GM12878 (cell line): ENCODE measurements at regions not wholly inside any gene's neighbourhood (a gene's known extent, or its start where the extent isn't known, plus 50 kb on each side); places are given as distances from the start of the nearest gene placed in this dataset.
A peak's percentile ranks its signal among the peaks of the same experiment; 100 is the strongest.

Experiments used
- ATAC-seq: fragments of 200-7000 bp; cut with Tn5 transposase; 3 replicates; pipeline ENCODE4 v1.9.1; 2020; ENCODE audit warnings: mild to moderate bottlenecking, moderate library complexity
- BruUV-seq: library from RNA; stranded (reverse); fragments of 400-500 nt; replicated peaks from 2 replicates; lab custom pipeline; 2021; lab: Mats Ljungman, UMichigan
- CTCF ChIA-PET: fragments of 300-600 bp; sonication (Branson Sonifier 250); formaldehyde crosslinking; extraction: SDS; loops from one replicate; lab custom pipeline; 2021; ENCODE audit warnings: inconsistent platforms; lab: Yijun Ruan, JAX
- POLR2A ChIA-PET: fragments of 350-600 bp; formaldehyde crosslinking; extraction: SDS; loops from one replicate; lab custom pipeline; 2021; ENCODE audit warnings: inconsistent platforms; lab: Charles Lee
- RAD21 ChIA-PET: fragments of 300-600 bp; sonication (Branson Sonifier 250); formaldehyde crosslinking; loops from one replicate; lab custom pipeline; 2023; ENCODE audit warnings: antibody characterized with exemption; ENCODE audit not compliant: unreplicated experiment; lab: Charles Lee
- SMC1A ChIA-PET: fragments of 300-600 bp; sonication (Branson Sonifier 250); formaldehyde crosslinking; loops from one replicate; lab custom pipeline; 2023; ENCODE audit not compliant: unreplicated experiment, uncharacterized antibody; lab: Charles Lee
- DNase-seq: peaks from one replicate; pipeline ENCODE4 v3.0.0-alpha.2; 2011; ENCODE audit warnings: low read depth, low spot score
- FAIRE-seq: peaks from 3 replicates; lab custom pipeline; 2011; peaks lifted over from hg19 to GRCh38; lab: Jason Lieb, UNC
- H2AFZ ChIP-seq: 2 replicates; pipeline ENCODE4 v1.6.0; 2011; ENCODE audit warnings: low read depth, low read length, control low read depth; ENCODE audit not compliant: control insufficient read depth
- H3K27ac ChIP-seq: 2 replicates; pipeline ENCODE4 v1.5.1; 2011; ENCODE audit warnings: control low read depth; ENCODE audit not compliant: control insufficient read depth, insufficient read depth
- H3K27me3 ChIP-seq, 2 experiments: replicated peaks in 1 of 2; 2 replicates each; pipeline versions ENCODE4 v1.6.0 to v1.6.1; 2011; ENCODE audit warnings: low read length in 1 of 2; ENCODE audit not compliant: control insufficient read depth in 2 of 2, insufficient read depth in 2 of 2
- H3K36me3 ChIP-seq, 2 experiments: 2 replicates each; pipeline ENCODE4 v1.5.1; 2011; ENCODE audit warnings: low read length in 1 of 2; ENCODE audit not compliant: control insufficient read depth in 2 of 2, insufficient read depth in 2 of 2
- H3K4me1 ChIP-seq: 2 replicates; pipeline ENCODE4 v1.6.1; 2011; ENCODE audit warnings: mild to moderate bottlenecking, low read length, moderate library complexity, mixed read lengths; ENCODE audit not compliant: control insufficient read depth, insufficient read depth
- H3K4me2 ChIP-seq: 2 replicates; pipeline ENCODE4 v1.6.0; 2011; ENCODE audit warnings: control low read depth; ENCODE audit not compliant: control insufficient read depth, insufficient read depth
- H3K4me3 ChIP-seq: fragments of 200-600 bp; sonication (generic); 2 replicates; pipeline ENCODE4 v1.5.1; 2016
- H3K79me2 ChIP-seq: 2 replicates; pipeline ENCODE4 v1.6.0; 2011; ENCODE audit warnings: low read length; ENCODE audit not compliant: control insufficient read depth, insufficient read depth
- H3K9ac ChIP-seq: 2 replicates; pipeline ENCODE4 v1.8.0; 2011; ENCODE audit warnings: low read length, control low read depth, mixed read lengths; ENCODE audit not compliant: control insufficient read depth, insufficient read depth
- H3K9me3 ChIP-seq: replicated peaks from 3 replicates; pipeline ENCODE4 v1.5.1; 2011; ENCODE audit warnings: mild to moderate bottlenecking, low read length; ENCODE audit not compliant: control insufficient read depth, insufficient read depth
- H4K20me1 ChIP-seq: 2 replicates; pipeline ENCODE4 v1.6.0; 2011; ENCODE audit not compliant: control insufficient read depth, insufficient read depth
- ATF7 ChIP-seq: fragments of 450-650 bp; IDR thresholded peaks from 2 replicates; pipeline ENCODE4 v1.6.1; 2016; ENCODE audit warnings: low read depth, mild to moderate bottlenecking
- CBX3 ChIP-seq: fragments of 200-600 bp; sonication (generic); IDR thresholded peaks from 2 replicates; pipeline ENCODE4 v1.6.1; 2016; ENCODE audit warnings: low read depth, borderline replicate concordance
- CHD1 ChIP-seq: IDR thresholded peaks from 2 replicates; pipeline ENCODE4 v1.6.1; 2012; ENCODE audit warnings: low read depth, low read length, improper control_type of control experiment
- DPF2 ChIP-seq: fragments of 450-650 bp; IDR thresholded peaks from 2 replicates; pipeline ENCODE4 v1.6.1; 2017; ENCODE audit warnings: mild to moderate bottlenecking
- GABPA ChIP-seq: IDR thresholded peaks from 2 replicates; pipeline ENCODE4 v1.6.1; 2014; ENCODE audit warnings: antibody characterized with exemption, low read depth, mild to moderate bottlenecking, inconsistent platforms
- HCFC1 ChIP-seq: fragments of 150-350 bp; IDR thresholded peaks from 2 replicates; pipeline ENCODE4 v1.6.1; 2014; ENCODE audit warnings: low read length
- IKZF2 ChIP-seq, 2 experiments: fragments of 450-650 bp; IDR thresholded peaks; 2 replicates each; pipeline ENCODE4 v1.6.1; 2017; ENCODE audit warnings: mild to moderate bottlenecking in 2 of 2, moderate library complexity in 2 of 2
- PKNOX1 ChIP-seq: fragments of 450-650 bp; IDR thresholded peaks from 2 replicates; pipeline ENCODE4 v1.6.1; 2016; ENCODE audit warnings: mild to moderate bottlenecking
- PML ChIP-seq: IDR thresholded peaks from 2 replicates; pipeline ENCODE4 v1.6.1; 2012; ENCODE audit warnings: low read length, inconsistent platforms
- POLR2AphosphoS2 ChIP-seq: IDR thresholded peaks from 2 replicates; pipeline ENCODE4 v1.6.1; 2011; ENCODE audit warnings: low read depth, mild to moderate bottlenecking, low read length, improper control_type of control experiment, moderate library complexity
- POU2F2 ChIP-seq: IDR thresholded peaks from 3 replicates; pipeline ENCODE4 v1.6.1; 2011; ENCODE audit warnings: low read depth, mild to moderate bottlenecking, low read length, borderline replicate concordance
- YY1 ChIP-seq: IDR thresholded peaks from 2 replicates; pipeline ENCODE4 v1.6.1; 2011; ENCODE audit warnings: low read depth, mild to moderate bottlenecking, low read length
- ZNF207 ChIP-seq: fragments of 450-650 bp; IDR thresholded peaks from 2 replicates; pipeline ENCODE4 v1.6.1; 2014; ENCODE audit warnings: antibody characterized with exemption, mild to moderate bottlenecking, borderline replicate concordance
- ZNF622 ChIP-seq: fragments of 450-650 bp; IDR thresholded peaks from 2 replicates; pipeline ENCODE4 v1.6.1; 2017; ENCODE audit warnings: mild to moderate bottlenecking, inconsistent platforms
- WGBS: methylation state at CpG from one replicate; pipeline ENCODE4 v1.1.6; 2016; ENCODE audit warnings: low lambda C conversion rate; ENCODE audit not compliant: insufficient replicate concordance, insufficient coverage; ENCODE audit errors: missing lambda C conversion rate; 5-methylcytosine and 5-hydroxymethylcytosine counted together
- in situ Hi-C: fragments of 300-500 bp; cut with MboI; formaldehyde crosslinking; loops from 9 replicates; pipeline ENCODE4 v1.14.3; 2018; ENCODE audit warnings: mixed read lengths
- intact Hi-C: fragments of 100-400 bp; cut with micrococcal nuclease; formaldehyde crosslinking; loops from one replicate; pipeline ENCODE4 v1.14.2; 2022; ENCODE audit not compliant: unreplicated experiment

- DNase-seq (no peak), ATAC-seq (no peak), FAIRE-seq (no peak)
- SMC1A ChIA-PET: no interaction called here
- 100% methylated on average over 8 of the region's 8 CpGs for WGBS
- H3K36me3 ChIP-seq: no peaks in the 10 kb centered on the region
- H3K4me1 ChIP-seq: no peaks in the 10 kb centered on the region
- CTCF ChIA-PET: no interaction called here
- H3K27me3 ChIP-seq: no peaks in the 10 kb centered on the region
- no peaks in the 10 kb centered on the region for H3K9me3 ChIP-seq
- intact Hi-C loops: loop anchor here (5.0 kb wide), 1 partner anchor 324 kb away; no protein-coding TSS in a partner anchor
- H3K4me2 ChIP-seq: no peak overlapping the region
- no peaks in the 10 kb centered on the region for H4K20me1 ChIP-seq
- in situ Hi-C loops: loop anchor here (5.0 kb wide), 2 partner anchors 114 to 161 kb away; no protein-coding TSS in a partner anchor
- BruUV-seq: no TSS peak
- H3K79me2 ChIP-seq: no peaks in the 10 kb centered on the region
- TF ChIP-seq IKZF2 (IDR thresholded peaks at IDR 0.05): no peak
- TF ChIP-seq POLR2AphosphoS2: no peak
- no peak for TF ChIP-seq GABPA
- no peak for TF ChIP-seq CBX3
- TF ChIP-seq DPF2: no peak
- TF ChIP-seq CHD1: no peak
- no peak overlapping the region for H3K4me3 ChIP-seq
- no peak overlapping the region for H3K27ac ChIP-seq
- RAD21 ChIA-PET: interaction anchor here (1.4 kb wide), 1 partner anchor 161 kb away, joined by 3 read pairs; no protein-coding TSS in a partner anchor
- H3K9ac ChIP-seq: no peak overlapping the region
- POLR2A ChIA-PET: interaction anchor here (0.6 kb wide), 1 partner anchor 74 kb away, joined by 3 read pairs; no protein-coding TSS in a partner anchor
- no peak overlapping the region for H2AFZ ChIP-seq
Measured at GRCh38 chrX:74018253-74018652, 165.7 kb upstream of the XIST start.

- H3K4me3 ChIP-seq: no peak overlapping the region
- ChIA-PET RAD21 (interaction anchor here (0.6 to 2.9 kb wide), 4 partner anchors 118 to 162 kb away, joined by 4 to 27 read pairs (median 4); partner anchors contain the start of gene XIST), SMC1A (interaction anchor here (0.6 to 2.8 kb wide), 11 partner anchors 29 to 448 kb away, joined by 3 to 27 read pairs (median 4); partner anchors contain the start of gene XIST), POLR2A (no interaction called here), CTCF (interaction anchor here (0.8 to 3.7 kb wide), 12 partner anchors 12 to 326 kb away, joined by 3 to 45 read pairs (median 3); no protein-coding TSS in a partner anchor)
- no peaks in the 10 kb centered on the region for H3K9me3 ChIP-seq
- in situ Hi-C loops (loop anchor here (5.0 kb wide), 2 partner anchors 117 to 158 kb away; no protein-coding TSS in a partner anchor), intact Hi-C loops (loop anchor here (1.0 to 5.0 kb wide), 3 partner anchors 118 to 327 kb away; no protein-coding TSS in a partner anchor)
- H3K27ac ChIP-seq: no peak overlapping the region
- FAIRE-seq (peak; percentile 93), ATAC-seq (peak; percentile 100), DNase-seq (peak; percentile 37)
- no peak overlapping the region for H2AFZ ChIP-seq
- no peak overlapping the region for H3K4me2 ChIP-seq
- H4K20me1 ChIP-seq: no peaks in the 10 kb centered on the region
- no peaks in the 10 kb centered on the region for H3K4me1 ChIP-seq
- H3K79me2 ChIP-seq: no peaks in the 10 kb centered on the region
- H3K36me3 ChIP-seq: no peaks in the 10 kb centered on the region
- BruUV-seq: no TSS peak
- WGBS: 17% methylated on average over 7 of the region's 7 CpGs
- no peaks in the 10 kb centered on the region for H3K27me3 ChIP-seq
- H3K9ac ChIP-seq: no peak overlapping the region
- no peak for TF ChIP-seq ATF7
- peak; percentile 64; the same call in 1 of the 3 replicates for TF ChIP-seq POU2F2
- peak; percentile 65; the same call in 1 of the 2 replicates for TF ChIP-seq YY1
- 0 out of 2 replicates have a peak, but pooled peaks have one; percentile 61 for TF ChIP-seq ZNF207
- TF ChIP-seq PKNOX1: no peak
- TF ChIP-seq ZNF622: no peak
- TF ChIP-seq PML: no peak
- no peak for TF ChIP-seq HCFC1
Measured at GRCh38 chrX:74015379-74016019, 163.0 kb upstream of the XIST start.
